SH-SY5Y (cell line): ENCODE measurements at regions not wholly inside any gene's neighbourhood (a gene's known extent, or its start where the extent isn't known, plus 50 kb on each side); places are given as distances from the start of the nearest gene placed in this dataset.

Experiments used
- GATA2 ChIP-seq: IDR thresholded peaks from 2 replicates; pipeline ENCODE4 v1.6.1; 2011; ENCODE audit warnings: mild to moderate bottlenecking, low read depth, low read length
- GATA3 ChIP-seq: IDR thresholded peaks from 2 replicates; pipeline ENCODE4 v1.6.1; 2011; ENCODE audit warnings: low read depth, mild to moderate bottlenecking, low read length, moderate library complexity

GRCh38 chr14:71550367-71550766 is 381.9 kb upstream of the RGS6 start:
- TF ChIP-seq GATA2 (no peak), GATA3 (no peak)
